HPDE6-E6E7 (cell line): ENCODE measurements at regions not wholly inside any gene's neighbourhood (a gene's known extent, or its start where the extent isn't known, plus 50 kb on each side); places are given as distances from the start of the nearest gene placed in this dataset.
"Not testable (repeated sequence)": the region's sequence is repeated elsewhere in the genome, so short reads cannot be mapped to it uniquely, and the experiment has no call there.

Experiments used
- DNase-seq: peaks from one replicate; pipeline ENCODE4 v3.0.0; 2011; ENCODE audit warnings: missing footprints; ENCODE audit errors: extremely low spot score

GRCh38 chr11:80284946-80285785 is 844.3 kb upstream of the TENM4 start:
- no peak for DNase-seq

GRCh38 chr11:80282643-80283042 is 841.8 kb upstream of the TENM4 start:
- DNase-seq, result no peak

GRCh38 chr11:80281194-80281593 is 840.4 kb upstream of the TENM4 start:
- DNase-seq, result no peak

GRCh38 chr11:80280737-80281136 is 839.9 kb upstream of the TENM4 start:
- no peak for DNase-seq

- DNase-seq, result no peak
Observed at GRCh38 chr11:80261776-80262175, 820.9 kb upstream of the TENM4 start.

GRCh38 chr11:80257319-80258015 is 816.6 kb upstream of the TENM4 start:
- not testable (repeated sequence) for DNase-seq

- DNase-seq, result peak; percentile 44
Observed at GRCh38 chr11:80255021-80255420, 814.2 kb upstream of the TENM4 start.

GRCh38 chr11:80241766-80242165 is 800.9 kb upstream of the TENM4 start:
- peak; percentile 37 for DNase-seq

- no peak for DNase-seq
Observed at GRCh38 chr11:80240245-80240644, 799.4 kb upstream of the TENM4 start.

GRCh38 chr11:80239217-80239616 is 798.4 kb upstream of the TENM4 start:
- no peak for DNase-seq

GRCh38 chr11:80227915-80228314 is 787.1 kb upstream of the TENM4 start:
- no peak for DNase-seq

GRCh38 chr11:80214413-80214812 is 773.6 kb upstream of the TENM4 start:
- DNase-seq, result no peak

- no peak for DNase-seq
Observed at GRCh38 chr11:80211673-80212072, 770.8 kb upstream of the TENM4 start.

- no peak for DNase-seq
Observed at GRCh38 chr11:80204021-80204420, 763.2 kb upstream of the TENM4 start.

- DNase-seq, result no peak
Observed at GRCh38 chr11:80196932-80197554, 756.2 kb upstream of the TENM4 start.

- DNase-seq, result no peak
Observed at GRCh38 chr11:80196041-80196440, 755.2 kb upstream of the TENM4 start.

- DNase-seq, result no peak
Observed at GRCh38 chr11:80194625-80195024, 753.8 kb upstream of the TENM4 start.

- DNase-seq, result no peak
Observed at GRCh38 chr11:80194016-80194415, 753.2 kb upstream of the TENM4 start.

- no peak for DNase-seq
Observed at GRCh38 chr11:80188076-80188627, 747.3 kb upstream of the TENM4 start.

- no peak for DNase-seq
Observed at GRCh38 chr11:80186692-80187091, 745.9 kb upstream of the TENM4 start.

GRCh38 chr11:80182901-80183300 is 742.1 kb upstream of the TENM4 start:
- DNase-seq, result no peak

- no peak for DNase-seq
Observed at GRCh38 chr11:80173371-80174136, 732.7 kb upstream of the TENM4 start.
